Skin of body (tissue), 1 donor: ENCODE measurements at regions not wholly inside any gene's neighbourhood (a gene's known extent, or its start where the extent isn't known, plus 50 kb on each side); places are given as distances from the start of the nearest gene placed in this dataset.
"Not testable (repeated sequence)": the region's sequence is repeated elsewhere in the genome, so short reads cannot be mapped to it uniquely, and the experiment has no call there.

Source experiments
- DNase-seq: peaks from one replicate; lab custom pipeline; 2025; lab: John Stamatoyannopoulos, UW

DNA sequence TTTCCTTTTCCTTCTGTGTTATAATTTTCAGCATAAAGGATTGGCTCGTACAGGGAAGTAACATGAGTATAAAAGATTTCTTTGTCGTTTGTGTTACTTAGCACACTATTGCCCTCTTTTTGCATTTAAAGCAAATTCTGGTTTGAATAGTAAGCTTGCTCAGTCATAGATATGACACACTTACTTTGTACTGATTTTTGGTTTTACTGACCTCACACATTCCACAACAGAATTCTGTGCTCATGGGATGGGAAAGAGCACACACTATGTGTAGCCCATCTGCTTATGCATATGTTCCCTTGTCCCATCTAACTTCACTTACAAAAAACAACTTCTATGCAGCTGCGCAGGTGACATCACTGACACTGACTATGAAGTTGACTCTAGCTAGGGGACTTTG, 111.9 kb upstream of the MTAP start:
- DNase-seq, result no peak

GRCh38 chr9:21692390-21692789, 110.0 kb upstream of the MTAP start:
- no peak for DNase-seq

DNA sequence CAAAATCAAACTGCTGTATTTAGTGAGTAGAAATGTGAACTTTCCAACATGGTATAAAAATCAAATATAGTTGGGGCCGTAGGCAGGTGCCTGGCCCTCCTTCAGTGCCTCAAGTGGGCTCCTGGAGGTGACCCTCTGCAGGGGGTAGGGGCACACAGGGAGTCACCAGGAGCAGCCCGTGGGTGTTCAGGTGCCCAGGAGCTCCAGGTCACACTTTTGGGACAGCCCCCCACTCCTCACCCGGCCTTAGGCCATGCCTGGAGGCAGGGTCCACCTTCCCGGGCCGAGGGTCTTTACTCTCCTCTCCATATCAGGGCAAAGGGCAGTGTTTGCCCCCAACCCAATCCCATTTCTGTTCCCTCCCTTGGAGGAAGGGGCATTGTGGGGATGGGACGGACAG, 108.0 kb upstream of the MTAP start:
- DNase-seq, result no peak

DNA sequence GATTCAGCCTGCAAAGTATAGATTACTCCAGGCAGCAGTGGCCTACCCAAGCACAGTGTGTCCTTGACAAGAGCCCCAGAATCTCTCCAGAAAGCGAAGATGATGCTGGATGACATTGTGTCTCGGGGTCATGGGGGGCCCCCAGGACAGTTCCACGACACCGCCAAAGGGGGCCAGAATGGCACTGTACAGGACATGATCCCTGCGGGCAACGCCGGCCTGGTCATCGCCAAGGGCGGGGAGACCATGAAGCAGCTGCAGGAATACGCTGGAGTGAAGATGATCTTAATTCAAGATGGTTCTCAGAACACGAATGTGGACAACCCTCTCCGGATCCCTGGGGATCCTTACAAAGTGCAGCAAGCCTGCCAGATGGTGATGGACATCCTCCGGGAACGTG, 107.0 kb upstream of the MTAP start:
- no peak for DNase-seq

- DNase-seq, result no peak
Measured at GRCh38 chr9:21695874-21696341, 106.5 kb upstream of the MTAP start.

- no peak for DNase-seq
Measured at GRCh38 chr9:21696411-21696871, 106.0 kb upstream of the MTAP start.

- DNase-seq, result peak; percentile 40
Measured at GRCh38 chr9:21708260-21708711, 94.2 kb upstream of the MTAP start.

DNA sequence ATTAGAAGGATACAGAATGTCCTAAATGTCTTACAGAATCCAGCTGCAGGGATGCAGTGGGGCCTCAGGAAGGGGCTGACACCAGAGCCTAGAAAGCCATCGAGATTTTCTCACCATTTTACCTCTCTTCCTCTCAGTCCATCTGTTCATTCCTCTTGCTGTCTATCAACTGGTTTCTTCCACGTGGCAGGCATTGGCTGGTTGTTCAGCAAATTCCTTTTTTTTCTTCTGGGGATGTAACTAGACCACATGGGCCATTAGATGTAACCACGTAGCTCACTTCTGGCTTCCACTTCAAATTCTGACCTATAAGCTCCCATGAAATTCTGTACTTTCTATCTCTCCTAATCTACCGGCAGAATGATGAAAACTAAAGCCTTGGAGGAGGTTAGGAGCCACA, 93.6 kb upstream of the MTAP start:
- no peak for DNase-seq

DNA sequence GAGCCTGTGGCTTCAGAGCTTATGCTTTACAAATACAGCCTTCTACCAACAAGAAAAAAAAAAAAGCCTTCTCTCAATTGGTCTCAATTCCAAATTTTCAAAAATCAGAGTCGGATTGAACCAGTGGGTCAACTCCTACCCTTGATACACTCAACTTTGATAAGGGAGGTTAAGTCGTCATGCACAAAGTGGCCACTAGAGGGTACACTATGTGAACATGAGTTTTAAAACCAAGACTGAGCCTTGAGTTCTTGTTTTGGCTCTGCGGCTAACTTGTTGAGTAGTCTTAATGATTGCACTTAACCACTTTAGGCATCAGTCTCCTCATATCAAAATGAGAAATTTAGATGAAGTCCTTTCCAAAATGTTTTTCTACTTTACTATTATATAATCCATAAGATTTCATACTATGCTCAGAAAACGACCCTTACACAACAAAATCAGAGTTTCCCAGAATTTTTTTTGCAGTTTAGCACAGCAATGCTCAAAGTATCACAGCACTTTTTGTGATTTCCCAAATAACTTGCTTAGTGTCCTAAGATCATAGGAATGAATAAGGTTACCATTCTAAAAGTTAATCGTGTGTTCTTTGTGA, 92.9 kb upstream of the MTAP start:
- DNase-seq, result no peak

DNA sequence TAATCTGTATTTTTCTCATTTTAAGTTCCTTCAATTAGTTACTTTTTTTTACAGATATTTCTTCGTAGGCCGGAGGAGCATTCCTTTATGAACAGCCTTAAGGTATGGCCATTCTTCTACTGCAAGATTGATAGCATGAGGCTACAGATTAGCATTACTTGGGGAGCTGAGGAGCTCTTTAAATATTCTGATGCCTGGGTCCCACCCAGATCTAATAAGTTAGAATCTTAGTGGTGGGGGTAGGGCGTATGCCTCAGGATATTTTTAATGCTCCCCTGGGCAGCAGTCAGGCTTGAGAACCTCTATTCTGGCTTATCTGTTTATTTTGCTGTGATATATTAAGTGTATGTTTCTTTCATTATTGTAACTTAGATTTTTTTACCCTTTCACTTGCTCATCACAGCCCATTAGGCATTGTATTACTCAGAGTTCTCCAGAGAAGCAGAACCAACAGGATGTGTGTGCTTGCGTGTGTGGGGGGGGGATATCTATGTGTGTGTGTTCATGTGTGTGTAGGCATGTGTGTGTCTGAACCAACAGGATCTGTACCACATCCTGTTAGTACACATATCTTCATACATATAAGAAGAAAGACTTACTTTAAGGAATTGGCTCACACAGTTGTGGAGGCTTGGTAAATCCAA, 91.8 kb upstream of the MTAP start:
- DNase-seq, result no peak

DNA sequence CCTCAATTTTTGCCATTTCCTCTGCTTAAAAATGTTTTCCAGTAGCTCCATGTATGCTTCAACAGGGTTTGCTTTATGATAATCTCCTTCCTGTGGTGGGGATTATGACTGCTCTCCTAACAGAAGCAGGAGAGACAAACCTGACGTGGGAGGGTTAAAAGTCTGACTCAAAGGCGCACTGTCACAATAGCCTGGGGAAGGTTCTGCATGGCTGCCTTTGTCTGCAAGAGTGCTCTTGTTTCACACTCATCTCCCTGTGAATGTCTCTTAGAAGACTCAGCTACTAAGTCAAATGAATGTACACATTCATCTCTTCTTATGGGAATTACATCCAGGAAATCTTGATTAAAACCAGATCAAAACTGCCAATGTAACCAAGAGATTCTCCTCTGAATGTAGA, 90.9 kb upstream of the MTAP start:
- no peak for DNase-seq

- no peak for DNase-seq
Measured at GRCh38 chr9:21715408-21715807, 87.0 kb upstream of the MTAP start.

GRCh38 chr9:21720758-21721157, 81.7 kb upstream of the MTAP start:
- no peak for DNase-seq

GRCh38 chr9:21727411-21727810, 75.0 kb upstream of the MTAP start:
- not testable (repeated sequence) for DNase-seq

DNA sequence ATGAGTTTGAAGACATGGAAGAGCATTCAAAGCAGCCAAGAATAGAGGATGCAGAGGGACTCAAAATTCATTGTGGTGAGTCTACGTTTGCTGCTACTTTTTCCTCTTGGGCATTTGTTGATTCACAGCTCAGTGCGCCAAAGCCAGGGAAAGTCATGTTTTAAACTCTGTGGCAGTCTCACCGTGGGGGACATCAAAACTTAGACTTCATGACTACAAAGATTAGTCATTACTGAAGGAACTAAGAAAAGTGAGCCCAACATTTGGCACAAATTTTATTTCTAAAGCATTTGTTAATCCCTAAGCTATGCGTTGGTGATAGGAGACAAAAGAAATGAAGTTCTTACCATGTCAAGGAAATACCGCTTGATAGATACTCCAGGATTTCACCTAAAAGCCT, 73.7 kb upstream of the MTAP start:
- no peak for DNase-seq

GRCh38 chr9:21729648-21730047, 72.8 kb upstream of the MTAP start:
- no peak for DNase-seq

- no peak for DNase-seq
Measured at GRCh38 chr9:21730899-21731298, 71.5 kb upstream of the MTAP start.

DNA sequence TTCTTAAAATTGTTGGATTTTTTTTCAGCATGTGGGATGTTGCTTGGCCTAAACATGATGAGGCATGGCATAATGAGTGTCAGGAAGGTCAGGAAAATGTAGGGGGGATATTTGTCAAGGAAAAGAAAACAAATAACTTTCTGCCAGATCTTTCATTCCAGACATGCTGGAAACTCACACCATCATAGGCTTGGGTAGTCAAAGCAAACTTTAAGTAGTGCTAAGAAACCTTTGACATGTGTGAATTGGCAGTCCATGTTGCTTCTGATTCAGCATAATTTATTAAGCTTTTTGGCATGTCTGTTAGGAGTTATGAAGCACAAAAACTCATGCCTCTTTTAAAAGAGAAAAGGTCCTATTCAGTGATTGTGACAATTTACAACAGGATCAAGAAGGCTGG, 61.3 kb upstream of the MTAP start:
- no peak for DNase-seq

DNA sequence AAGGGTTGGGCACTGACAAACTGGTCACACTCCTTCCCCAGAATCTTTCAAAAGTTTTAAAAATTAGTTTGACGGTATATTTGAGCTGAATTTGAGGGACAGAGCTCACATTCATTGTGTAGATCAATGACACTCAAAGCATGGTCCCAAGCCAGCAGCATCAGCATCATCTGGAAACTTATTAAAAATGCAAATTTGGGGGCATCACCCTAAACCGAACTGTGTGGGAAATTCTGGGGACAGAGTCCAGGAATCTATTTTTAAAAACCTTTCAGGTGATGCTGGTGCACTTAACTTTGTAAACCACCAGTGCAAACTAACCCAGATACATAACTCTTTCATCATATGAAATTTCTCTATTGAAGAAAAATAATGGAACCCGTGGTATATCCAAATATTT, 58.1 kb upstream of the MTAP start:
- DNase-seq, result no peak

DNA sequence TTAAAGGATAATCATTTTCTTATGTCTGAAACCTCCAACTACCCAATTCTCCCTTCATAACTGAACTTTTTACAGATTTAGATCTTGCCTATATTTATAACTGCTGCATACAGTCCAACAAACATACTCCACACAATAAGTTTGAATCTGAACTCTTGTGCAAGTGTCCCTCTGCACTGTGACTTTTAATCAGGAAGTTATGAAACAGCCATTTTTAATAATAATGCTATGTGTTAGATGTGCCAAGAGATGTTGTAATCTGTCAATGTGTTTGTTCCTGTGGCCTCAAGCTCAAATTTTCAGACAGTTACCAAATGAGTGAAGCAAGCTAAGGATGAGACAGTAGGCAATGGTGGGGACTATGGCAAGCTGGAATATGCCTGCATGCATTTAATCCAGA, 57.6 kb upstream of the MTAP start:
- DNase-seq, result peak; percentile 73

DNA sequence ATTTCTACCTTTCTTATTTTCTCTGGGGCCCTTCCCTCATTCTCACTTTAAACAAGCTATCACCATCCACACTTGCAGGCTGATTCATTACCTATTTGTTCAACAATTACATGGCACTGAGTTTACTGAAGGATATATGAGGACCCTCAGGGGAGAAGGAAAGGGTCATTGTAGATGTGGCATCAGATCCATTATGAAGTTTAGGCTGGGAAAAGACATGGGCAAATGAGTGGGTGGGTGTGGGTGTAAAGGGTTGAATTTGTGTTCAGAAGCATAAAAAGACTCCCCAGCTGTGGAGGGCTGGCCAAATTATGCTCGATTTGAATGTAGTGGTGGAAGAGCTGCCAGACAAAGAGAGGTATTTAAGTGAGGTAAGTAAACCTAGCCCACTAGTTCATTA, 55.9 kb upstream of the MTAP start:
- DNase-seq, result no peak

- no peak for DNase-seq
Measured at GRCh38 chr9:21747175-21747574, 55.3 kb upstream of the MTAP start.

DNA sequence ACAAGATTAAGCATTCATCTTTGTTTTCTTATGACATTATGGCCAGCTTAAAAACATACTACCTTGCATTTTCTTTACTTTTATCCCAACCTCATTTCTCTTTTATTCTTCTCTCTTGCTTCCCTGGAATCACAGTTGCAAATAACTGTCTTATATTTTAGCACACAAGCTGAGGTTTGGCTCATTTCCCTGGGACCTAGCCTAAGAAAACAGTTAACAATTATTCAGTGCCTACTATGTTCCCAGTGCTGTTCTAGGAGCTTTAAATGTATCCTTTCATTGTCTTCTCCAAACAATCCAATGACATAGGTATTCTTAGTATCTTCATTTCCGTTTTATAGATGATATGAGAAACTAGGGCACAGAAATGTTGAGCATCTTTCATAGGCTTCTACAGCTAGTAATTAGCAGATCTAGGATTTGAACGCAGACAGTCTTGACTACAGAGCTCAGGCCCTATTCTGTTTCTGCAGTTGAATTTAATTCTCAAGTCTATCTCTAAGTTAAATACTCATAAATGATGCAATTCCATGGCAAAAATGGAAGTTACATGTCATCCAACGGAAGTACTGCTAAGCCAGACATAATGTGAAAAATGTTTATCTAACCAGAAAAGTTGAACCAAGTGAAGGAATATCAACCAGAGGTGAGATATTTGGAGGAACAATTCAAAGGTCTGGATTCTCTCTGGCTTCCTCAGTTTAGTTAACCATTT, 52.3 kb upstream of the MTAP start:
- no peak for DNase-seq
